ENCODE measurements at regions not wholly inside any gene's neighbourhood (a gene's known extent, or its start where the extent isn't known, plus 50 kb on each side); places are given as distances from the start of the nearest gene placed in this dataset.

- intact Hi-C loops (cut with micrococcal nuclease; ENCODE audit: unreplicated experiment): no loop called here
- POLR2A ChIA-PET: no interaction called here
- Histone ChIP-seq H3K9me3 (replicated peaks; ENCODE audit: control insufficient read depth, insufficient read depth, low read length) (no peaks in the 10 kb centered on the region), H3K36me3 (ENCODE audit: control insufficient read depth in 2 of 2, insufficient read depth in 2 of 2, low read length in 1 of 2) (no peaks in the 10 kb centered on the region), H3K79me2 (ENCODE audit: control insufficient read depth, insufficient read depth, low read length) (no peaks in the 10 kb centered on the region), H3K9ac (ENCODE audit: control insufficient read depth, insufficient read depth, low read length) (no peak overlapping the region), H3K4me3 (no peak overlapping the region), H3K4me2 (ENCODE audit: control insufficient read depth, insufficient read depth) (no peak overlapping the region), H3K4me1 (ENCODE audit: control insufficient read depth, insufficient read depth, low read length) (no peaks in the 10 kb centered on the region), H4K20me1 (ENCODE audit: control insufficient read depth, insufficient read depth) (no peaks in the 10 kb centered on the region), H3K27ac (ENCODE audit: control insufficient read depth, insufficient read depth) (no peak overlapping the region), H2AFZ (ENCODE audit: control insufficient read depth, low read depth, low read length) (no peak overlapping the region), H3K27me3 (replicated peaks in 1 of 2; ENCODE audit: control insufficient read depth in 2 of 2, insufficient read depth in 2 of 2, low read length in 1 of 2) (no peaks in the 10 kb centered on the region)
- in situ Hi-C loops (cut with MboI): no loop called here
- DNase-seq (ENCODE audit: low read depth, low spot score) (no peak), FAIRE-seq (no peak), ATAC-seq (no peak)
- RAD21 ChIA-PET (ENCODE audit: unreplicated experiment): no interaction called here
- TF ChIP-seq PAX5 (IDR thresholded peaks at IDR 0.05; ENCODE audit: borderline replicate concordance, low read depth, low read length) (no peak), HSF1 (IDR thresholded peaks at IDR 0.05; ENCODE audit: low read depth, low read length) (no peak)
- TF ChIP-seq, protein P1, sequence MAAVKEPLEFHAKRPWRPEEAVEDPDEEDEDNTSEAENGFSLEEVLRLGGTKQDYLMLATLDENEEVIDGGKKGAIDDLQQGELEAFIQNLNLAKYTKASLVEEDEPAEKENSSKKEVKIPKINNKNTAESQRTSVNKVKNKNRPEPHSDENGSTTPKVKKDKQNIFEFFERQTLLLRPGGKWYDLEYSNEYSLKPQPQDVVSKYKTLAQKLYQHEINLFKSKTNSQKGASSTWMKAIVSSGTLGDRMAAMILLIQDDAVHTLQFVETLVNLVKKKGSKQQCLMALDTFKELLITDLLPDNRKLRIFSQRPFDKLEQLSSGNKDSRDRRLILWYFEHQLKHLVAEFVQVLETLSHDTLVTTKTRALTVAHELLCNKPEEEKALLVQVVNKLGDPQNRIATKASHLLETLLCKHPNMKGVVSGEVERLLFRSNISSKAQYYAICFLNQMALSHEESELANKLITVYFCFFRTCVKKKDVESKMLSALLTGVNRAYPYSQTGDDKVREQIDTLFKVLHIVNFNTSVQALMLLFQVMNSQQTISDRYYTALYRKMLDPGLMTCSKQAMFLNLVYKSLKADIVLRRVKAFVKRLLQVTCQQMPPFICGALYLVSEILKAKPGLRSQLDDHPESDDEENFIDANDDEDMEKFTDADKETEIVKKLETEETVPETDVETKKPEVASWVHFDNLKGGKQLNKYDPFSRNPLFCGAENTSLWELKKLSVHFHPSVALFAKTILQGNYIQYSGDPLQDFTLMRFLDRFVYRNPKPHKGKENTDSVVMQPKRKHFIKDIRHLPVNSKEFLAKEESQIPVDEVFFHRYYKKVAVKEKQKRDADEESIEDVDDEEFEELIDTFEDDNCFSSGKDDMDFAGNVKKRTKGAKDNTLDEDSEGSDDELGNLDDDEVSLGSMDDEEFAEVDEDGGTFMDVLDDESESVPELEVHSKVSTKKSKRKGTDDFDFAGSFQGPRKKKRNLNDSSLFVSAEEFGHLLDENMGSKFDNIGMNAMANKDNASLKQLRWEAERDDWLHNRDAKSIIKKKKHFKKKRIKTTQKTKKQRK (IDR thresholded peaks at IDR 0.05; ENCODE audit: low read depth, low read length): no peak
- CTCF ChIA-PET: no interaction called here
- SMC1A ChIA-PET (ENCODE audit: uncharacterized antibody, unreplicated experiment): no interaction called here
- WGBS (ENCODE audit: insufficient coverage, insufficient replicate concordance, low lambda C conversion rate, missing lambda C conversion rate): 21% methylated on average over 4 of the region's 4 CpGs
- BruUV-seq (replicated peaks): no TSS peak
These were observed 271.3 kb downstream of the FGFR2 start for GRCh38 chr10:121326905-121327304.

Measured in GM12878 (cell line).